IMR-90 (cell line): ENCODE measurements at regions not wholly inside any gene's neighbourhood (a gene's known extent, or its start where the extent isn't known, plus 50 kb on each side); places are given as distances from the start of the nearest gene placed in this dataset.

Source experiments
- ATAC-seq: fragments of 200-7000 bp; cut with Tn5 transposase; 2 replicates; pipeline ENCODE4 v1.9.1; 2020; ENCODE audit warnings: low read depth, mild to moderate bottlenecking, moderate library complexity
- BruUV-seq: library from RNA; stranded (reverse); fragments of 400-500 nt; replicated peaks from 2 replicates; lab custom pipeline; 2021; lab: Mats Ljungman, UMichigan
- CTCF ChIA-PET: fragments of 300-600 bp; formaldehyde crosslinking; extraction: SDS; loops from one replicate; lab custom pipeline; 2021; ENCODE audit warnings: antibody characterized with exemption; lab: Yijun Ruan, JAX
- POLR2A ChIA-PET: fragments of 300-600 bp; sonication (Branson Sonifier 250); formaldehyde crosslinking; loops from one replicate; lab custom pipeline; 2022; ENCODE audit warnings: antibody characterized with exemption; ENCODE audit not compliant: unreplicated experiment; lab: Charles Lee
- DNase-seq: peaks from one replicate; pipeline ENCODE4 v3.0.0; 2013
- H2AFZ ChIP-seq: replicated peaks from 2 replicates; pipeline ENCODE3; 2013; ENCODE audit warnings: low read length, mild to moderate bottlenecking; ENCODE audit not compliant: poor library complexity
- H2AK5ac ChIP-seq: 2 replicates; pipeline ENCODE4 v1.6.1; 2013; ENCODE audit warnings: low read depth, low read length, inconsistent platforms
- H2AK9ac ChIP-seq: replicated peaks from 2 replicates; pipeline ENCODE3; 2013; ENCODE audit warnings: mild to moderate bottlenecking, low read depth, low read length, moderate library complexity; ENCODE audit not compliant: poor library complexity
- H2BK120ac ChIP-seq: 2 replicates; pipeline ENCODE4 v1.6.1; 2013; ENCODE audit warnings: low read depth, low read length, inconsistent platforms
- H2BK15ac ChIP-seq: 3 replicates; pipeline ENCODE4 v1.6.1; 2013; ENCODE audit warnings: low read depth, low read length, inconsistent platforms
- H2BK20ac ChIP-seq: 2 replicates; pipeline ENCODE4 v1.6.1; 2013; ENCODE audit warnings: low read depth, mild to moderate bottlenecking, inconsistent platforms, low read length, moderate library complexity
- H2BK5ac ChIP-seq: 2 replicates; pipeline ENCODE4 v1.6.1; 2013; ENCODE audit warnings: mild to moderate bottlenecking, low read depth, low read length, inconsistent platforms; ENCODE audit not compliant: poor library complexity, severe bottlenecking
- H3K14ac ChIP-seq: replicated peaks from 2 replicates; pipeline ENCODE4 v1.6.1; 2013; ENCODE audit warnings: low read depth, low read length, inconsistent platforms
- H3K18ac ChIP-seq: 2 replicates; pipeline ENCODE4 v1.6.1; 2013; ENCODE audit warnings: low read depth, low read length, control low read depth
- H3K23ac ChIP-seq: 2 replicates; pipeline ENCODE4 v1.6.1; 2013; ENCODE audit warnings: low read depth, low read length, inconsistent platforms
- H3K27ac ChIP-seq: 2 replicates; pipeline ENCODE4 v1.5.1; 2013; ENCODE audit warnings: mild to moderate bottlenecking, control low read depth, low read length; ENCODE audit not compliant: insufficient read depth
- H3K27me3 ChIP-seq: 2 replicates; pipeline ENCODE4 v1.6.1; 2013; ENCODE audit warnings: low read length; ENCODE audit not compliant: control insufficient read depth, insufficient read depth
- H3K36me3 ChIP-seq: 2 replicates; pipeline ENCODE4 v1.6.1; 2013; ENCODE audit warnings: low read length, mixed read lengths; ENCODE audit not compliant: control insufficient read depth, insufficient read depth
- H3K4ac ChIP-seq: 2 replicates; pipeline ENCODE4 v1.6.1; 2013; ENCODE audit warnings: low read depth, low read length, inconsistent platforms
- H3K4me1 ChIP-seq: 2 replicates; pipeline ENCODE4 v1.6.1; 2013; ENCODE audit warnings: low read length, mixed read lengths; ENCODE audit not compliant: control insufficient read depth, insufficient read depth
- H3K4me2 ChIP-seq: 2 replicates; pipeline ENCODE4 v1.6.1; 2013; ENCODE audit warnings: low read depth, mild to moderate bottlenecking, control low read depth, low read length, moderate library complexity
- H3K4me3 ChIP-seq: 2 replicates; pipeline ENCODE4 v1.5.1; 2013; ENCODE audit warnings: low read depth, mild to moderate bottlenecking, control low read depth, low read length, moderate library complexity; ENCODE audit not compliant: insufficient read depth
- H3K56ac ChIP-seq: 2 replicates; pipeline ENCODE4 v1.6.1; 2013; ENCODE audit warnings: low read length, inconsistent platforms; ENCODE audit not compliant: insufficient read depth; ENCODE audit errors: extremely low read depth
- H3K79me1 ChIP-seq, 2 experiments: 2 replicates each; pipeline ENCODE4 v1.6.1; 2013; ENCODE audit warnings: low read length in 2 of 2, inconsistent platforms in 1 of 2, low read depth in 1 of 2
- H3K9ac ChIP-seq: 2 replicates; pipeline ENCODE4 v1.6.1; 2013; ENCODE audit warnings: low read depth, low read length, control low read depth
- H3K9me1 ChIP-seq: 2 replicates; pipeline ENCODE4 v1.6.1; 2013; ENCODE audit warnings: low read length, inconsistent platforms; ENCODE audit not compliant: insufficient read depth
- H3K9me3 ChIP-seq: 2 replicates; pipeline ENCODE4 v1.6.1; 2013; ENCODE audit warnings: low read length; ENCODE audit not compliant: control insufficient read depth, insufficient read depth
- H4K20me1 ChIP-seq: 2 replicates; pipeline ENCODE4 v1.6.1; 2013; ENCODE audit warnings: low read length, inconsistent platforms; ENCODE audit not compliant: insufficient read depth
- H4K5ac ChIP-seq: 2 replicates; pipeline ENCODE4 v1.6.1; 2013; ENCODE audit warnings: mild to moderate bottlenecking, low read depth, low read length, control low read depth
- H4K8ac ChIP-seq, 2 experiments: 2 replicates each; pipeline ENCODE4 v1.6.1; 2013; ENCODE audit warnings: low read depth in 2 of 2, low read length in 2 of 2, control low read depth in 1 of 2, inconsistent platforms in 1 of 2
- H4K91ac ChIP-seq: 2 replicates; pipeline ENCODE4 v1.6.1; 2013; ENCODE audit warnings: low read depth, low read length, inconsistent platforms; ENCODE audit not compliant: insufficient read depth
- BHLHE40 ChIP-seq: fragments of 150-350 bp; IDR thresholded peaks from 2 replicates; pipeline ENCODE4 v1.6.1; 2016; ENCODE audit warnings: mild to moderate bottlenecking, low read depth, low read length
- CEBPB ChIP-seq: IDR thresholded peaks from 2 replicates; pipeline ENCODE4 v1.6.1; 2012; ENCODE audit warnings: low read depth, low read length, improper control_type of control experiment
- MAZ ChIP-seq: IDR thresholded peaks from 2 replicates; pipeline ENCODE4 v1.6.1; 2012; ENCODE audit warnings: low read depth, mild to moderate bottlenecking, low read length, improper control_type of control experiment, moderate library complexity, borderline replicate concordance
- MXI1 ChIP-seq: IDR thresholded peaks from 2 replicates; pipeline ENCODE4 v1.6.1; 2012; ENCODE audit warnings: low read depth, mild to moderate bottlenecking, low read length, moderate library complexity, borderline replicate concordance
- POLR2A ChIP-seq: IDR thresholded peaks from 2 replicates; pipeline ENCODE4 v1.6.1; 2012; ENCODE audit warnings: mild to moderate bottlenecking, low read depth, low read length
- RAD21 ChIP-seq: IDR thresholded peaks from 2 replicates; pipeline ENCODE4 v1.6.1; 2012; ENCODE audit warnings: low read length, improper control_type of control experiment
- WGBS, 2 experiments: methylation state at CpG; one replicate each; pipeline versions ENCODE4 v1.1.5 to v1.1.7; 2013; ENCODE audit warnings: missing lambda C conversion rate in 2 of 2; ENCODE audit not compliant: insufficient read length in 1 of 2; ENCODE audit errors: extremely low coverage in 2 of 2; 5-methylcytosine and 5-hydroxymethylcytosine counted together
- dilution Hi-C: fragments of 300-500 bp; cut with HindIII; formaldehyde crosslinking; loops from one replicate; pipeline ENCODE4 v1.14.3; 2018; ENCODE audit warnings: low sequenced_read_pairs; ENCODE audit not compliant: unreplicated experiment
- in situ Hi-C: fragments of 300-500 bp; cut with MboI; formaldehyde crosslinking; loops from 3 replicates; pipeline ENCODE4 v1.14.3; 2019; ENCODE audit warnings: low sequenced_read_pairs, inconsistent platforms, mixed read lengths
- intact Hi-C: fragments of 100-400 bp; cut with micrococcal nuclease; formaldehyde crosslinking; loops from 2 replicates; pipeline ENCODE4 v1.10.0; 2022
- TF ChIP-seq, protein P1 (sequence below): conservative IDR thresholded peaks from 2 replicates; pipeline ENCODE4 v1.5.1; 2012; ENCODE audit warnings: mild to moderate bottlenecking, low read depth, low read length, improper control_type of control experiment
- TF ChIP-seq, protein P2 (sequence below): fragments of 150-350 bp; IDR thresholded peaks from 2 replicates; pipeline ENCODE4 v1.6.1; 2017; ENCODE audit warnings: mild to moderate bottlenecking, antibody characterized with exemption, low read length, low read depth

DNA sequence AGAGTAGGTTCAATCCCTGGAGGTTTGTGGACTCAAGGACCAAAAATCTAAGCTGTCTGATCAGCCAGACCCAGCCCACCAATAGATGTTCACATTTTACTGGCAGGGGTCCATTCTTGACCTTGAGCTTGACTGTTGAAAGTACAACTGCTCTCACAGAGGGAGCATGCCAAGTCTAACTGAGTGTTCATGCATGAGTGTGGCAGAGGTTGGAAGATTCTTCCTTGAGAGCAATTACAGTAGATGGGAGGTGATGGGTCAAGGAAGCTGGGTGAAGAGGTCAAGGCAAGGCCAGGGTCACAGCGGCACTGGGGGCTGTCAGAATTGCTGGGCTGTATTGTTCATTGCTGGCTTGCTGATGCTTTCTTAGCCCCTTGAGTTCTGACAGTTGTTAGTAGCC lies 202.8 kb upstream of the SVIL start:
- Histone ChIP-seq H2BK15ac (no peak overlapping the region), H3K9me3 (peaks cover 2% of the 10 kb centered on the region; the same call in 1 of the 2 replicates), H3K23ac (no peak overlapping the region), H4K91ac (no peak overlapping the region), H3K4me3 (no peak overlapping the region), H3K18ac (no peak overlapping the region), H2AFZ (no peak overlapping the region), H4K20me1 (no peaks in the 10 kb centered on the region), H2BK120ac (no peak overlapping the region), H2AK9ac (no peak overlapping the region), H3K9ac (no peak overlapping the region), H3K9me1 (0 out of 2 replicates have a peak, but pooled peaks cover 3% of the 10 kb centered on the region), H2BK20ac (no peak overlapping the region), H3K14ac (no peak overlapping the region), H3K27ac (no peak overlapping the region), H4K5ac (no peak overlapping the region), H3K56ac (no peak overlapping the region), H4K8ac (no peak overlapping the region), H2BK5ac (no peak overlapping the region), H2AK5ac (no peak overlapping the region), H3K4me2 (no peak overlapping the region), H3K36me3 (no peaks in the 10 kb centered on the region), H3K4ac (no peak overlapping the region), H3K4me1 (no peaks in the 10 kb centered on the region; the same call in 1 of the 2 replicates), H3K27me3 (peaks cover 12% of the 10 kb centered on the region), H3K79me1 (no peaks in the 10 kb centered on the region)
- dilution Hi-C loops: no loop called here
- ATAC-seq (no peak), DNase-seq (no peak)
- ChIA-PET CTCF (interaction anchor here (0.7 kb wide), 1 partner anchor 128 kb away, joined by 3 read pairs; no protein-coding TSS in a partner anchor), POLR2A (no interaction called here)
- WGBS, 2 experiments: no CpG with 5 or more reads among the region's 1 CpG
- intact Hi-C loops: no loop called here
- in situ Hi-C loops: no loop called here
- BruUV-seq: no TSS peak
- TF ChIP-seq CEBPB (no peak), MAZ (no peak), POLR2A (no peak), MXI1 (no peak), RAD21 (no peak), BHLHE40 (no peak)
- TF ChIP-seq, protein P1, sequence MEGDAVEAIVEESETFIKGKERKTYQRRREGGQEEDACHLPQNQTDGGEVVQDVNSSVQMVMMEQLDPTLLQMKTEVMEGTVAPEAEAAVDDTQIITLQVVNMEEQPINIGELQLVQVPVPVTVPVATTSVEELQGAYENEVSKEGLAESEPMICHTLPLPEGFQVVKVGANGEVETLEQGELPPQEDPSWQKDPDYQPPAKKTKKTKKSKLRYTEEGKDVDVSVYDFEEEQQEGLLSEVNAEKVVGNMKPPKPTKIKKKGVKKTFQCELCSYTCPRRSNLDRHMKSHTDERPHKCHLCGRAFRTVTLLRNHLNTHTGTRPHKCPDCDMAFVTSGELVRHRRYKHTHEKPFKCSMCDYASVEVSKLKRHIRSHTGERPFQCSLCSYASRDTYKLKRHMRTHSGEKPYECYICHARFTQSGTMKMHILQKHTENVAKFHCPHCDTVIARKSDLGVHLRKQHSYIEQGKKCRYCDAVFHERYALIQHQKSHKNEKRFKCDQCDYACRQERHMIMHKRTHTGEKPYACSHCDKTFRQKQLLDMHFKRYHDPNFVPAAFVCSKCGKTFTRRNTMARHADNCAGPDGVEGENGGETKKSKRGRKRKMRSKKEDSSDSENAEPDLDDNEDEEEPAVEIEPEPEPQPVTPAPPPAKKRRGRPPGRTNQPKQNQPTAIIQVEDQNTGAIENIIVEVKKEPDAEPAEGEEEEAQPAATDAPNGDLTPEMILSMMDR: no peak
- TF ChIP-seq, protein P2, sequence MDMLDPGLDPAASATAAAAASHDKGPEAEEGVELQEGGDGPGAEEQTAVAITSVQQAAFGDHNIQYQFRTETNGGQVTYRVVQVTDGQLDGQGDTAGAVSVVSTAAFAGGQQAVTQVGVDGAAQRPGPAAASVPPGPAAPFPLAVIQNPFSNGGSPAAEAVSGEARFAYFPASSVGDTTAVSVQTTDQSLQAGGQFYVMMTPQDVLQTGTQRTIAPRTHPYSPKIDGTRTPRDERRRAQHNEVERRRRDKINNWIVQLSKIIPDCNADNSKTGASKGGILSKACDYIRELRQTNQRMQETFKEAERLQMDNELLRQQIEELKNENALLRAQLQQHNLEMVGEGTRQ: no peak
